HG03460 (cell line): ENCODE measurements at regions not wholly inside any gene's neighbourhood (a gene's known extent, or its start where the extent isn't known, plus 50 kb on each side); places are given as distances from the start of the nearest gene placed in this dataset.
A peak's percentile ranks its signal among the peaks of the same experiment; 100 is the strongest.

ENCODE experiments used
- ATAC-seq: cut with Tn5 transposase; IDR thresholded peaks from one replicate; pipeline ENCODE4 v1.9.1; 2021; ENCODE audit not compliant: unreplicated experiment

DNA sequence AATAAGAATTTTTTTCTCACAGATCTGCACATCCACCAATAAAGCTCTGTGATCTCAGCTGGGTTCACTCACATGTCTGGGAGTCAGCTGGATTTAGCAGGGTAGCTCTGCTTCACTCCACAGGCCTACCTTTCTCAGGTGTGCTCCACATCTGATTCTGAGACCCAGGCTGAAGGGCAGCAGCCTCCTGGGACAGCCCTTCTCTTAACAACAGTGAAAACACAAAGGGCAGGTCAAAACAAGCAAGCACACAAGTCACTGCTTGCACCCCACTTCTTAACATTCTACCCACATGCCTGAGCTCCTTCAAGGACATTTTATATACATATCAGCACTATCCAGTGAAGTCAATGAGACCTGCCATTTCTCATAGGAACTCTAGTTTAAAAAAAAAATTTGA lies 96.0 kb upstream of the MAP3K4 start:
- ATAC-seq = no peak

DNA sequence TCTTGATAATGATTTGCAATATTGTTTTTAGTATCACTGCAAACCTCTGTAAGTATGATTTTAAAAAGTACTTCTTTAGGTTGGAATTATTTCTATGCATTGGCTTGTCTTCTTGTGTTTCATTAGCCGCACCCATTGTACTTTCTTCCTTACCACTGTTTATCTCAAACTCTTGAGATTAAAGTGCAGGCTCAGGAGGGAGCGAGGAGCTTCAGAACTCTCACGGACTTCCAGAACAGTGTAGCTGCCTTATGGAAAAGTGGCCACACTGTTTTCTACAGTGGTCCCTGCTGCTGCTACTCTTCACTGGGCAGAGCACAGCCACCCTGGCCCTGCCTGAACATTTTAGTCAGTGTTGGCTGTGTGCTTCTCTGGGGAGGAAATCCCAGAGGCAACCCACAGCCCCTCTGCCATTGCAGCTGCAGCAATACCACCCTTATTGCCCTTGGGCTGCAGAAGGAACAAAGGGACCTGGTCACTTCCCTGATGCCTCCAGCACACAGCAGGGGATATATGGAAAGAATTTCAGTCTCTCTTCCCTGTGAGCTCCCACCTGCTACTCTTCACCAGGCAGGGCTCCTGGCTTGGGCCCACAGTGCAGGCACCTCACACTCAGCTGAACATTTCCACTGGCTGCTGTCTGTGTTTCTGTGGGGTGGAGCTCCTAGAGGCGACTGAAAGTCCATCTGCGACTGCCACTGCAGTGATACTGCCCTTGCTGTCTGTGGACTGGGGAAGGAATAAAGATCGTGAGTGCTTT lies 91.7 kb upstream of the MAP3K4 start:
- no peak for ATAC-seq

DNA sequence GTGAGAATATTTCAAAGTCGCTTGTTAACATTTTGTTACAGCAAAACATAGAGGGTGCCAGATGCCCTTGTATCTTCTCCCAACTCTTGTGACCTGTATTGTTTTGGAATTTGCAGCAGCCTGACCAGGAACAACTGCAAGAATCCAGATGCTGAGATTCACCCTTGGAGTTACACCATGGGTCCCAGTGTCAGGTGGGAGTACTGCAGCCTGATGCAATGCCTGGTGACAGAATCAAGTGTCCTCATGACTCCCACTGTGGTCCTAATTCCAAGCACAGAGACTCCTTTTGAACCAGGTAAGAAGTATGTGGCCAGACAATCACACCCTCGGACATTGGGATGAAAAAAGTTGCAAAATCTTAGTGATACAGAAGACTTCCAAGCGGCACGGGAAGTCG lies 79.6 kb upstream of the MAP3K4 start:
- ATAC-seq = no peak

DNA sequence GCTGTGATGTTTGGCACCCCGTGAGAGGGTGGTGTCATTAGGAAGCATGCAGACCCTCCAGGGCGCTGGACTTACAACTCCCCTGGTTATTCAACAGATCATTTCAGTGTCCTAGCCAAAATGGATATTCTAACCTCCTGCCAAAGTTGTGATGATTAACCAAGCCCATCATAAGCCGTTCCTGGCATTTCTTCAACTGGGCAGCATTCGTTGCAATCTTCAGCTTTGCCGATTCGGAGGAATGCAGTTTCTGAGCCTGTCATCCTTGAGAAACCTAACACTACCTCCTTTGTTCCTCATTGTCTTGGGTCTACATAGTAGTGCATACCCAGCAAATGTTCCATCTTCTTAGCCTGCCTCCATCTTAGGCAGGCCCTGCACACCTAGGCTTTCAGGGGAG lies 79.2 kb upstream of the MAP3K4 start:
- ATAC-seq = no peak

DNA sequence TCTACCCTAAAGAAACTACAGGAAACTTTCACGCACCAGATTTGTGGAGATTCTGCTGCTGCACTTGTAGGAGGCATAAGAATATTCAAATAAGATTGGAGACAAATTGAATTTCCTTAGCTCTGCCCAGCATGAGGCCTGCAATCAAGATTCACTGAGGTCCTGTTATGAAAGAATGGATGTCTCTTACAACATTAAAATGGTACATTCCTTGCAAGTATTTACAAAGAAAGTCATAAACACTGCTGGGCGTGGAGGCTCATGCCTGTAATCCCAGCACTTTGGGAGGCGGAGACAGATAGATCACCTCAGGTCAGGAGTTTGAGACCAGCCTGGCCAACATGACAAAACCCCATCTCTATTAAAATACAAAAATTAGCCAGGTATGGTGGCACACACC lies 74.0 kb upstream of the MAP3K4 start:
- ATAC-seq = no peak

DNA sequence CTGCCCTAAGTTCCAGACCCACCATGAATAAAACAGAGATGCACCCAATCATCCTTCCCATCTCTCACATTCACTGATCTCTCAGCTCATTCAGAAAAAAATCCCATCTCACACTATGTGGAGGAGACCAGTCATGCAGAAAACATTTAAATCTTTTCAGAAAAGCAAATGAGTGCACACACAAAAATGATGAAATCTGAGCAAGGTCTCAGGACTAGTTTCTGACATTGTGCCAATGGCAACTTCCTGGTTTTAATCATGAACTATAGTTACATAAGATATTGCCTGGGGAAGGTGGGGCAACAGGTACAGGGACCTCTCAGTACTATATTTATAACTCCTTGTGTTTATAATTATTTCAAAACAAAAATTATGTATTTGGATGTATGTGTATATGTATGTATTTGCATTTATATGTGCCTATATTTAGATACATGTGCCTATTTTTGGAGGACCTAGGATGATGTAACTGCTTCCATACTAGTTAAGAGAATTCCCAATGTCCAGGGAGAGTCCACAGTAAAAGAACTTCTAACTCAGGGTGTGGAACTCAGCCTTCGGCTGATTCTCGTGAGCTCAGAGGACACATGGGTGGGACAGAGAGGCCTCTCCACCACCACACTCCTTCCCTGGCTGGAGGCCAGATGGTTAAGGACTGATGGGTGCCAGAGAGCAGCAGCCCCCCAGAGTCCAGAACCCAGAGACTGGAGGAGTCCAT lies 71.7 kb upstream of the MAP3K4 start:
- ATAC-seq = no peak

DNA sequence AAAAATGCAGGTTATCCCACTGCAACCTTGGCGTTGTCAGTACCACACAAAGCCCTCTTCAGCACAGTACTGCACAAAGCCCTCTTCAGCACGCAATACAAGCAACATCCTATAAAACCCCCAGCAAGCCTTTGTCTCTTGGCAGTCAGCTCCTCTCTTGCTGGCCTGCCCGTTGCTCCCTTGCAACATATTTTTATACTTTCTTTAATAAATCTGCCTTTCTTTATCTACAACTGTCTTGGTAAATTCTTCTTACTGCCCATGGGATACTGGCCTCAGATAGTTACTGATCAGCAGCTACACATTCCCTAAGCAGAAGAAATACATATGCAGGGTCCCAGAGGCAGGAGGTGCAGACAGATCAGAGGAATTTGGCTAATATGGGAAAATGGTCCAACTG lies 70.5 kb upstream of the MAP3K4 start:
- ATAC-seq = no peak

DNA sequence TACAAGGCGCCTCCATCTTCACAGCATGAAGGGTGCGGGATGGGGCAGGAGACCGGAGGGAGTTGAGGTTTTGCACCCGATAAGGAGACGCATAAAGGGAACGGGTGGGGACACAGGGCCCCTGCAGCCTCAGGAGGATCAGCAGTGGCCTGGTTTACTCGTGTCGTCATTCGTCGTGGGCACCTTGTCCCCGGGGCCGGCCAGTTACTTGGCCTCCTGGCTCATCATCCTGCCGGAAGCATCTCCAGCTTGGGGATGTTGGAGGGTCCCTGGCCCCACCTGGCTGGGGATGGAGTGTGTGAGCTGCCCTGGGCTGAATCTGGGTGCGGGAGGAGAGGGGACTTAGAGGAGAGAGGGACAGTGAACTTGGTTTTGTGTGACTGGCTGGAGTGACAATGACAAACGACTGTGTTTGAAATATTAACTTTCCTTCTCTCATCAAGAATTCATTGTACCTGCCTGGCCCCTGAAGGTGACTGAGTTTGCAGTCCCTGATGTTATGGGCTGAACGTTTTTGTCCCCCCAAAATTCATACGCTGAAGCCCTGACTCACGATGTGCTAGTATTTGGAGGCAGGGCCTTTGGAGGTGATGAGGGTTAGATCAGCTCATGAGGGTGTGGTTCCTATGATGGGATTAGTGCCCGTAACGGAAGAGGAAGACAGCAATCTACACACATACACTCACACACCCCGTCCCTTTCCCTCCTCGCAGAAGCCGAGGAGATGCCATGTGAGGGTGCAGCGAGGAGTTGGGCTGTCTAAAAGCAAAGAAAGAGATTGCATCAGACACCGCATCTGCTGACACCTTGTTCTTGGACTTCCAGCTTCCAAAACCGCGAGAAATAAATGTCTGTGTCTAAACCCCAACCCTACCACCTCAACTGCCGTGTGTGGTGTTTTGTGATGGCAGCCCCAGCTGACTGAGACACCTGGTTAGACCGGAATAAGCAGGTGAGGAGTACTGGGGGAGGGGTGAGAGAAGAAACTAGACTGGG lies 65.0 kb upstream of the MAP3K4 start:
- ATAC-seq = no peak

DNA sequence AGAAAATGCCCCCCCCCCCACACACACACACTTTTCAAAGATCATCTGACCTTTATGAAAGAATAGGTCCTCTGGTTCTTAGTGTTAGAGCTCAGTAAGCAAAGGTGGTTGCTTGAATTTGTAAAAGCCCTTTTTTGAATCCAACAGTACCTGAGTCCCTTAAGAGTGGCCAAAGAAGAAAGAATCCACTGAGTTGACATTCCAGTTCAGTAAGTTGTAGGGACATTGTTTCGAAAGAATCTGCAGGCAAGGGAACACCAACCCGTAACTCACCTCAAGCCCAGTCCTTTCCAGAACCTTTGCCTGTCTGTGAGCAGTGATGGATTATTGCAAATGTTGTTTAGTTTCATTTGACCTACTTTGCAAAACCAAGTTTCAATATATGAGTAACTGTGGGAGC lies 64.2 kb upstream of the MAP3K4 start:
- ATAC-seq = no peak

DNA sequence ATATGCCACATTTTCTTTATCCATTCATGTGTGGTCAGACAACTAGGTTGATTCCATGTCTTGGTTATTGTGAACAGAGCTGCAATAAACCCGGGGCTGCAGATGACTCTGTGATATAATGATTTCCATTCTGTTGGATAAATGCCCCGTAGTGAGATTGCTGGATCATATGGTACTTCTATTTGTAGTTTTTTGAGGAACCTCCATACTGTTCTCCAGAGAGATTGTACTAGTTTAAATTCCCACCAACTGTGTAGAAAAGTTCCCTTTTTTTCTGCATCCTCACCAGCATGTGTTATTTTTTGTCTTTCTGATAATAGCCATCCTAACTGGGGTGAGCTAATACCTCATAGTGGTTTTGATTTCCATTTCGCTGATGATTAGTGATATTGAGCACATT lies 62.2 kb upstream of the MAP3K4 start:
- no peak for ATAC-seq

DNA sequence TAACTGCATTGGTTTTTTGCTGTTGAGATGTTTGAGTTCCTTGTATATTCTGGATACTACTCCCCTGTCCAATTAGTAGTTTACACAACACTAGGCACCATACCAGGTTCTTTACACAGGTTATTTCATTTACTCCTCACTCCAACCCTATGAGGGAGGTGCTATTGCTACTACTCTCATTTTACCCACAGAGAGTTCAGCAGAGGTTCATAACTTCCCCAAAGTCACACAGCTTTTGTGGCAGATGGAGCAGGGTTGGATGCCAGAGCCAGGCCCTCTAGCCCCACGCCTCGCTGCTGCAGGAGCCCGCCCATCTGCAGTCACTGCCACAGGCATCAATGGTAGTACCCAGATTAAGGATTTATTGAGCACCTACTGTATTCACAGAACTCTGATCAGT lies 61.7 kb upstream of the MAP3K4 start:
- ATAC-seq = no peak

DNA sequence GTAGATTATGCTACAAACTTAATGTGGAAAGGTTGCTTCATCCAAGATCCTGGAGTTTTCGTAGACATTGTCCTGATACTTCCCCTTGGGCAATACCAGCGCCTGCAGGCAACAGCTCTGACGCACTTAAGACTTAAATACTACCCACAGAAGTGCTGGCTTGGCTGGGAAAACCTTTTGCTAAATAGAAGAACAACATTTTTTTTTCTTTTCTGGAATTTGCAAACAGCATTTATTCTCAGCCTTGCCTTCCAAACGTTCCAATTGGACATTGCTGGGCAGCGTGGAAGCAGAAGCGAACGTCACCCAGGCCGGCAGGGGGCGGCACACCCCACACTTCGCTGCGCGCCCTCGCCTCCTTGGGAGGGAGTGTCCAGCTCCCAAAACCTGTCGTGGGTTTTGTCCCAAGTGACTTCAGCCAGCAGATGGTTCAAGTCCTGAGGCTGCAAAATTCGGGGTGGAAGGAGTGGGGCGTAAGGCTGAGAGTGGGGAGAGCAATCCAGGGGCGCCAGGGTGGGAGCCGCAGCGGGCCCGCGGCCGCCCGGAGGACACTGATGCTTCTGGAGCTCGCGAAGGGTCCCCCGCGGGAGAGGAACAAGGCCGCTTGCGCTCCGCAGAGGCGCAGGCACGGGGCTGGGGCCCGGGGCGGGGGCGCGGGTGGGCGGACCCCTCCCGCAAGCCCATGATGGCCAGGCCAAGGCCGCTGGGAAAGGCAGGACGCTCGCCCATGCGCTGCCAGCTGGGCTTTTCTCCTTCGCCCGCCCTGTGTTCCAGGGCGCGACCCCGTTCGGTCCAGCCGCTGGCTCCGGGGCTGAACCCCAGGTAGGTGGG lies 60.8 kb upstream of the MAP3K4 start:
- peak; percentile 75 for ATAC-seq

DNA sequence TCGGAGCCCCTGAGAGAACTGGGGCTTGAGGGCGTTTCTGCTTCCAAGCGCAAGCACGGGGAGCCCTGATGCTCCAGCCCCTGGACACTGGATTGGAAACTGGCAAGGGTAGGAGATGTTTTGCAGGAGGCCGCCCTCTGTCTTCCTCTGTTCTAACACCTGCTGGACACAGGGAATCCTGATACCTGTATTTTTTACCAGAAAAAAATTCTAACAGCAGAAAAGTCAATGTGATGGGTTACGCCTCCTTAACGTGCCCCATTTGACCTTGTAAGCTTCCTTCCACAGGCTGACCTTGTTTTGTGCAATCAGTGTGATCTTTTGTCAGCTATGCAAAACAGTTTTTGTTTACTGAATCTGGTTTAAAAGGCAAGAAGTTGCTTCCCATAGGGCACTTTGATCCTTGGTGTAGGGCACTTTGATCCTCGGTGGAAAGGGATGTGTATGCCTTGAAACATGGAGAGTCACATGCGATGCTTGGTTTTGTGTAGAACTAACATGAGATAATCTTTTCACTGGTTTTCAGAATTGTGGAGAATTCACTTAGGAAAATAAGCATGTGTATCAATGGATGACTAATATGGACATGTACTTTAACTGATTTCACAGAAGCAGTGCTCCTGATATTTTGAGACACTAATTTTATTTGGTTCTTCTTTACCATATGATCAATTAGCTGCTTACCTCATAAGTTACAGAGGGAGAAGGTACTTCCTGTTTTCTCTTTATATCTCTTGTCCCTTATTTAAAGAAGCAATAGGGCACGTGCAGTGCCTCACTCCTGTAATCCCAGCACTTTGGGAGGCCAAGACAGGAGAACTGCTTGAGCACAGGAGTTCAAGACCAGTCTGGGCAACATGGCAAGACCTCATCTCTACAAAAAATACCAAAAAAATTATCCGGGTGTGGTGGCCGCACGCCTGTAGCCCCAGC lies 59.9 kb upstream of the MAP3K4 start:
- no peak for ATAC-seq

DNA sequence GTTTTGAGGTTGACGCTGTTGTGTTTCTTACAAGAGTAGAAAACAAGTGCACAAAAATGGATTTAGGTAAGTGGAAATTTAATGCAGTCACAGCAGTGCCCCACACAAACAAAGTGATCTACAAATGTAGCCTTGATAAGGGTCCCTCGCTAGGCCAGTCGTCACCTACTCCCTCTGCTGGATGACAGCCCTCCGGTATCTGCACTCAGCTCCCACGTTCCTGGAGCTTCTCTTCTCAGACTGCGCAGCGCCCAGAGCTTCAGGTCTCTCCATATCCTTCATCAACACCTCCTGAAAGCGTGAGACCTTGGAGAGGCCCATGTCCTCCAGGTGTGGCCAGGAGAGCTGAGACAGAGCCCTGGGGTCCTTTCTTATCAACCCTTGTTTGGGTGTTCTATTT lies 58.3 kb upstream of the MAP3K4 start:
- ATAC-seq = no peak

DNA sequence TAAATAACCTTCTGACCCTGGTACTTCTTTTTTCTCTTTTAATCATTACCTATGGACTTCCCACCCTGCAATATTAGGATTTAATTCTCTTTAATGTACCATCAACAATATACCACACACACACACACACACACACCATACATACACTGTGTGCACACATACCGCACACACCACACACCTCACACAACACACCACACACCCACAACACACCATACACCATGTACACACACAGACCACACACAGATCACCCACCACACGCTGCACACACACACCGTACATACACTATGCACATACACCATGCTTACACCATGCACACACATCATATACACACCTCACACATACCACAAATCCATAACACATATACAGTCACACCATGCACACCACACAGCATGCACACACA lies 57.4 kb upstream of the MAP3K4 start:
- ATAC-seq = no peak

DNA sequence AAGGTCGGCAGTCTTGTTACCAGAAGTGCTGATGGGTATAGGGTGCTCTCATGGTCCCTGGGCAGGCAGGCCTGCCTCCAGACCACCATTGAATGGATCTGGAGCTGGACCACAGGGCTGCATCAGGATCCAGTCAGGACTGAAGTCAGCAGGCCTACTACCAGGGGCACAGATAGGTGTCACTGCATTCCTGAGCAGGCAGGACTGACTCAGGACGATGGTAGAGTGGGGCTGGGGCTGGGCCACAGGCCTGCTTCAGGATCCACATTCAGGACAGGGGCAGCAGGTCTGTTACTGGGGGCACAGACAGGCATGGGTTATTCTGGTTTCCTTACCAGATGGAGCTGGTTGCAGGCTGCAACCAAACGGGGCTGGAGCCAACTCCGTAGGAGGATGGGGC lies 51.4 kb upstream of the MAP3K4 start:
- no peak for ATAC-seq
